CD4-positive, alpha-beta T cell treated with Interleukin-4 for 1 hour (primary cell): ENCODE measurements at regions not wholly inside any gene's neighbourhood (a gene's known extent, or its start where the extent isn't known, plus 50 kb on each side); places are given as distances from the start of the nearest gene placed in this dataset.
"Not testable (repeated sequence)": the region's sequence is repeated elsewhere in the genome, so short reads cannot be mapped to it uniquely, and the experiment has no call there.

Source experiments
- DNase-seq, 2 donors: peaks; one replicate each; pipeline ENCODE4 v3.0.0-alpha.2; 2020 to 2022

GRCh38 chrX:122224137-122224536, 959.9 kb upstream of the GRIA3 start:
- DNase-seq = not testable (repeated sequence)

DNA sequence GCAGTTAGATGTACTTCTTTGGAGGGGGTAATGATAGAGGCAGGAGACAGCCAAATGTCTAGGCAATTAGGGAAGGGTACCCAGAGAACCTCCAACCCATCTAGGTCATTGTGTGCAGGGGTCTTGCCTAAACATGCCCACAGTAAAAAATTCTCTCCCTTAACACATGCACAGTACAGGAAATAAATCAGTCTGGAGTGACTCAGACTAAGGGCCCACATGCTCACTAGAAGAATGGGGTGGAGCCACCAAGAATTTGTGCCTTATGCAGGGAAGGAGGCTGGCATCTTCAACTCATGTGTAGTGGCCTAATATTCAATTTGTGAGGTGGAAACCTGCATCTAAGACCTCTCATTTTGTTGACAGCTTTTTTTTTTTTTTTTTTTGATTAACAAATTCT, 945.3 kb upstream of the GRIA3 start:
- DNase-seq = no peak

GRCh38 chrX:122241959-122242358, 942.1 kb upstream of the GRIA3 start:
- no peak for DNase-seq

DNA sequence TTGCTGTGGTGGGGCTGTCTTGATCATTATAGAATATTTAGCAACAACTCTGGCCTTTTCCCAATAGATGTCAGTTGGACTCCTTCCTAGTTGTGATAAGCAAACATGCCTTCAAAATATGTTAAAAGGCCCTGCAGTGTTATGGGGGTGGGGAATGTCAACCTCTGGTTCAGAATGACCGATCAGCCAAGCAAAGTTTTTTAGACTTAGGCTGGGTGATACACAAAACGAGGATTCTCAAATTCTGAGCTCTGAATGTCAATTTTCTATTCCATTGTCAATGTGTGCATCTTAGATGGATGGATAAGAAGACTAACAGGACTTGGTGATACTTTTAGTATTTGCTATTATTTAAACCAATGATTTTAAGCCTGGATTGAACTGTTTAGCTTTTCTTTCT, 940.0 kb upstream of the GRIA3 start:
- no peak for DNase-seq

- no peak for DNase-seq
Measured at GRCh38 chrX:122245175-122245574, 938.9 kb upstream of the GRIA3 start.

GRCh38 chrX:122245943-122246342, 938.1 kb upstream of the GRIA3 start:
- no peak for DNase-seq

- DNase-seq = no peak
Measured at GRCh38 chrX:122246937-122247336, 937.1 kb upstream of the GRIA3 start.

- no peak for DNase-seq
Measured at GRCh38 chrX:122248681-122249080, 935.4 kb upstream of the GRIA3 start.

- DNase-seq = no peak
Measured at GRCh38 chrX:122252454-122252853, 931.6 kb upstream of the GRIA3 start.

GRCh38 chrX:122268353-122268752, 915.7 kb upstream of the GRIA3 start:
- no peak for DNase-seq

DNA sequence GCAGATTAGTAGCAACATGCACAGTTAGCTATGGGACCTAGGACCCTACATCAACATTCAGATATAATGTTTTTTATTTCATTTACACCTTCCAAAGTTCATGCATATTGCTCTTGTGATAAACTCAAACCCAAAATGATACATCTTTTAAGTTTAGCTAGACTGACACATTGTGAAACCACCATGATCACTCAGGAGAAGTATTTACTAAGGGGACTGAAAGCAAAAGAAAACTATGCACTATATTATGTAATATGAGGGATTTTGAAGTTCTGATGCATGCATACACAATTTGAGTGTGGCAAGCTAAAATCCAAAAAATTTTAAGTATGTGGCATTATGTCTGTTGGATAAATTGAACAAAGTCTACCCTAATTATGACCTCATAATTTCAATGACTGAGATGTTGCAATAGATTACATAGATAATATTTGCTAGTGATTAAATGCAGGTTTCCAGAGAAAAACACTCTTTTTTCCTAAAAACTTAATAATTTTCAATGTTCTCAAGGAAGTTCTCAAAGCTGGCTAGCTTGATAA, 914.8 kb upstream of the GRIA3 start:
- no peak for DNase-seq

GRCh38 chrX:122270809-122271494, 913.1 kb upstream of the GRIA3 start:
- DNase-seq = no peak

GRCh38 chrX:122272011-122272410, 912.1 kb upstream of the GRIA3 start:
- no peak for DNase-seq

GRCh38 chrX:122279746-122280145, 904.3 kb upstream of the GRIA3 start:
- DNase-seq = no peak

- not testable (repeated sequence) for DNase-seq
Measured at GRCh38 chrX:122299822-122300221, 884.3 kb upstream of the GRIA3 start.

GRCh38 chrX:122301491-122301890, 882.6 kb upstream of the GRIA3 start:
- DNase-seq = no peak

- no peak for DNase-seq
Measured at GRCh38 chrX:122303761-122304160, 880.3 kb upstream of the GRIA3 start.

- DNase-seq = no peak
Measured at GRCh38 chrX:122344816-122345215, 839.3 kb upstream of the GRIA3 start.

- DNase-seq = no peak
Measured at GRCh38 chrX:122363112-122363795, 820.8 kb upstream of the GRIA3 start.

GRCh38 chrX:122375533-122375932, 808.5 kb upstream of the GRIA3 start:
- not testable (repeated sequence) for DNase-seq

DNA sequence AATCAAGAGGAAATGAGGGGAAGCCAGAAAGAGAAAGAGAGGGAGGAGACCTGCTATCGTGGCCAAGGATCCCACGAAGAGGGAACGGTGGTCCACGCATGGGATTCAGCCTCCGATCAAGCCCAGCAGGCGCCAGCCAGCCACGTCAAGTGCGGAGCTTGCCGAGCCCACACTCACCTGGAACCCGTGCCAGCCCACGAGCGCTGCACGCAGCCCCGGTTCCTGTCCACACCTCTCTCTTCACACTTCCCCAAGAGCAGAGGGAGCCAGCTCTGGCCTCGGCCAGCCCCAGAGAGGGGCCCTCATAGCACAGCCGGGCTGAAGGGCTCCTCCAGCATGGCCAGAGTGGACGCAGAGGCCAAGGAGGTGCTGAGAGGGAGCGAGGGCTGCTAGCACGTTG, 795.1 kb upstream of the GRIA3 start:
- DNase-seq = no peak

DNA sequence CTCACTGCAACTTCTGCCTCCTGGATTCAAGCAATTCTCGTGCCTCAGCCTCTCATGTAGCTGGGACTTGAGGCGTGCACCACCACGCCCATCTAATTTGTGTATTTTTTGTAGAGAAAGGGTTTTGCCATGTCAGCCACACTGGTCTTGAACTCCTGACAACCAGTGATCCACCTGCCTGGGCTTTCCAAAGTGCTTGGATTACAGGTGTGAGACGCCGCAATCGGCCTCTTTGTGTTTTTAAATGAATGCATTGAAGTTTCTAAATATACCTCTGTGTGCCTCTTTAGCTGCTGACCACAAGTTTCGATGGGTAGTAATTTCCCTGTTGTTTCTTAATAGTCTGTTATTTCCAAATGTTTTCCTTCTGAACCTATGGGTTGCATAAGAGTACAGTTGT, 765.3 kb upstream of the GRIA3 start:
- DNase-seq = no peak

GRCh38 chrX:122421434-122422121, 762.5 kb upstream of the GRIA3 start:
- DNase-seq = no peak

DNA sequence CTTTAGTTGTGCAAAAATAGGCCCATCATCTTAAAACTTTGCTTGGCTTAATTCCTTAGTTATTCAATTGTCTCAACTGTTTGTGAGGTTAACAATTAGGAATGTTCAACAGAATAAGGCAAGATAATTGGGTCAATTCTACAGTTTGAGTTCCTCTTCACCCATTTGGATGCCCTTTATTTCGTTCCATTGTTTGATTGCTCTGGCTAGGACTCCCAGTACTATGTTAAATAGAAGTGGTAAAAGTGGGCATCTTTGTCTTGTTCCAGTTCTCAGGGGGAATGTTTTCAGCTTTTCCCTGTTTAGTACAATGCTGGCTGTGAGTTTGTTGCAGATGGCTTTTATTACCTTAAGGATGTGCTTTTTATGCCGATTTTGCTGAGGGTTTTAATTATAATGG, 761.5 kb upstream of the GRIA3 start:
- DNase-seq = no peak
